LNCAP (cell line): ENCODE measurements at regions not wholly inside any gene's neighbourhood (a gene's known extent, or its start where the extent isn't known, plus 50 kb on each side); places are given as distances from the start of the nearest gene placed in this dataset.

Experiments used
- TF ChIP-seq, protein P1 (sequence below): fragments of 450-650 bp; IDR thresholded peaks from 2 replicates; pipeline ENCODE4 v1.5.1; 2017; ENCODE audit warnings: mild to moderate bottlenecking

DNA sequence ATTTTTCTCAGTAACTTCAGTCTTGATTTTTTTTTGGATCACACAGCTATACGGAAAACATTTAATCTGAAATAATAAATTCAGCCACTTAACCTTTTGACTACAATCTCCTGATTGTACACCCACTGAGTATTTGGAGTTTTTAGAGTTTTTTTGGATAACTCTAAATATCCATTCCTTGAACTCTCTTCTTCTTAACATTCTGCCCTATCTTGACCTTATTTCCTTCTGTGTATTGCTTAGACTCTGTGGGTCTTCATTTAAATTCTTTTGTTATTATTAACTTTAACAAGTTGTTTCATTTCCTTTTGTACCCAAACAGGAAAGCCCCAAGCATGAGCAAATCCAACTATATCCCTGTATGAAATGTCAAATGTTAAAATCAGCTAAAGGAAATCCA is 170.2 kb upstream of the PTCHD4 start:
- TF ChIP-seq, protein P1, sequence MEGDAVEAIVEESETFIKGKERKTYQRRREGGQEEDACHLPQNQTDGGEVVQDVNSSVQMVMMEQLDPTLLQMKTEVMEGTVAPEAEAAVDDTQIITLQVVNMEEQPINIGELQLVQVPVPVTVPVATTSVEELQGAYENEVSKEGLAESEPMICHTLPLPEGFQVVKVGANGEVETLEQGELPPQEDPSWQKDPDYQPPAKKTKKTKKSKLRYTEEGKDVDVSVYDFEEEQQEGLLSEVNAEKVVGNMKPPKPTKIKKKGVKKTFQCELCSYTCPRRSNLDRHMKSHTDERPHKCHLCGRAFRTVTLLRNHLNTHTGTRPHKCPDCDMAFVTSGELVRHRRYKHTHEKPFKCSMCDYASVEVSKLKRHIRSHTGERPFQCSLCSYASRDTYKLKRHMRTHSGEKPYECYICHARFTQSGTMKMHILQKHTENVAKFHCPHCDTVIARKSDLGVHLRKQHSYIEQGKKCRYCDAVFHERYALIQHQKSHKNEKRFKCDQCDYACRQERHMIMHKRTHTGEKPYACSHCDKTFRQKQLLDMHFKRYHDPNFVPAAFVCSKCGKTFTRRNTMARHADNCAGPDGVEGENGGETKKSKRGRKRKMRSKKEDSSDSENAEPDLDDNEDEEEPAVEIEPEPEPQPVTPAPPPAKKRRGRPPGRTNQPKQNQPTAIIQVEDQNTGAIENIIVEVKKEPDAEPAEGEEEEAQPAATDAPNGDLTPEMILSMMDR: no peak

DNA sequence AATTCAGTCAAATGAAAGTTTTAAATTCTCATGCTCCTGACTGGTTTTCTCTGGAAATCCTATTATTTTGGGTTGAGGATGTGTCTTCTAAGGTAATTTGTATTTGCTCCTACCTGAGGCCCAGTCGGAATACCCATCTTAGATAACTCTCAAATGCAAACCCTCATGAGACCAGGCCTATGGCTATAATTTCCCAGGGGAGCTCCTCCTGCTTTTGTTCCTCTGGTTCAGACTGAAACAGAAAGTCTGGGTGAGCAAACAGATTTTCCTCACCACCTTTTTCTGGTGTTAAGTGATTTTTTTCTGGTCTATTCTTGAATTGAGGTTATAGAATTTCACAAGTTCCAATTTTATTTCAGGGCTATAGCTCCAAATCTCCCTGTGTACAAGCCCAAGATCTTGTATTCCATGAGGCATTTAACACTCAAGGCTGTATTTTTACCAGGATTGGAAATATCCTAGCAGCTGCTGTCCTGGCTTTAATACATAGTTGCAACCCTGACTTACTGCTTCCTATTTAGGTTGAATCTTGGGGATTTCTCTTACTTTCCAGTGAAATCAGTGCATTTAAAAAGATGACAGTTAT is 169.1 kb upstream of the PTCHD4 start:
- TF ChIP-seq, protein P1: no peak

DNA sequence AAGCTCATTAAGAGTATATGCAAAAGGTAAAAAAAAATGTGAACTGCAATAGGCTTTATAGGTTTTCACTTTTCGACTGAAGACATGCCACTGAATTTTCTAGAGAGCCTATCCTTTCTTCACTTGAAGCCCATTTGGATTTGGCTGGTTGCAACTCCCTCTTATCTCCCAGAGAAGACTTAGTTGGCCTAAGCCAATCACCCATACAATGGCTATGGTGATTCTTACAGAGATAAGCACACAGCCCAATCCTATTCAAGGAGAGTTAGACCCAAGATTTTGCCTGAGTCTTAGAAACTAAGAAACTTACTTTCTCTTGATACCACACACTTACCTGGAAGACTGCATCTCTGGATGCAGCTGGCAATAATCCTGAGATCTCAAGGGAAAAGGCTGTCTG is 167.3 kb upstream of the PTCHD4 start:
- TF ChIP-seq, protein P1: no peak

DNA sequence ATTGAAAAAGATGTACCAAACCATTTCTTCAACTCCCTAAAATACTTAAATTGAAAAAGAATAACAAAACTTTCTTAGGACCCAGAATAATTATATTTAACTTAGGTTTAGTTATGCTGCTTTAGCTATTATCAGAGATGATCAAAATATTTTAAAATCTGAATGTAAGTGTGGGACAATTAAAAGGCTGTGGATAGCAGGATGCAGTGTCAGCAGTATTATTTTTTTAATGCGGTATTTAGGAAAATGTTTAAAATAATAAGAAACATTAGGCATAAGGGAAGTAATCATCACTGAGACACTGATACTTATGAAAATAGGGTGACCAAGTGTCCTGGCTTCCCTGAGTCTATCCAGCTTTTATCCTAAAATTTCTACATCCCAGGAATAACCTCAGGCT is 161.5 kb upstream of the PTCHD4 start:
- TF ChIP-seq, protein P1: no peak

DNA sequence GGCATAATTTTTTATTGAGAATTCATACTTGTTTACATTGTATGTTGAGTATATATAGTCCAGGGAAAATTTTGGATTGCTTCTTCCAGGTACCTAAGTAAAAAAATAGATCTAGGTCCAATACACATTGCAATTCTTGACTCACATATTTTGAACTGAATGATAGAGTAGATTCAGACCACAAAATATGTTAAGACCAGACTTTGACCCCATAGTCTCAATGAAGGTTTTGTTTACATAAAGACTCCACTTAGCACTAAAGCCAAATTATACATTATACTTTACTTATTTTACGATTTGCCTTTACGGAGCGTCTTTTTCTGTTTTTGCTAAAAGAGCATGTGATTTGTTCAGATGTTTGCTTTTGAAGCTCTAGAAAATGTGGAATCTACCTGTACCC is 144.1 kb upstream of the PTCHD4 start:
- TF ChIP-seq, protein P1: no peak

DNA sequence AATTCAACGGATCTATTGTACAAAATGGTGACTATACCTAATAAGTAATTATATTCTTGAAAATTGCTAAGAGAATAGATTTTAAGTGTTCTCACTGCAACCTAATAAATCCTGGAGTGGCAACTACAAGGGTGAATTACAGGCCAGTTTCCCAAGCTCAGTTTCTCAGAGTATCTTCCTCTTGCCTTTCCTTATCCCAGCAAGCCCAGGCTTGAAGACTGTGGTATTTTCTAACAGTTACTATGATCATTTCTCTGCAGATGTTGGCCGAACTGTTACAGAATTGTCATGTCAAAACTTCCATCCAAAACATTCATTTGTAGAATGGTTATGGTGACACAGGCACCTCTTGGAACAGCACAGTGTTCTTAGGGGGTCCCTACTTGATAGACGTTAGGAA is 138.1 kb upstream of the PTCHD4 start:
- TF ChIP-seq, protein P1: no peak

DNA sequence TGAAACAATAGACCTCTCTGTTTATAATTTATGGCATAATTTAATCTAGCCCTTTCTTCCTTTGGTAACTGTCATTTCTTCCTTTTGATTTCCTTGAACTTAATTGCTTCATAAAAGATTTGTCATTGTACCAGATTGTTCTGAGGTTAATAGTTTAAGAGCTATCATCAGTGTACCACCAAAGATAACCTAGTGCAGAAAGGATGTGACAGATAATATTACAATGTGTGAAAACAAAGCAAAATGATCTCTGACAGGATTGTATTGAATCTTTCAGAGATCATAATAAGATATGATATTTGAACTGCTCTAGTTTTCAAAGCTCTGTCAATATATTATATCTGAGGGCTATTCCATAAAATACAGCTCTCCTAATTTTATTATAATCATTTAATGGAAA is 132.1 kb upstream of the PTCHD4 start:
- TF ChIP-seq, protein P1: no peak

DNA sequence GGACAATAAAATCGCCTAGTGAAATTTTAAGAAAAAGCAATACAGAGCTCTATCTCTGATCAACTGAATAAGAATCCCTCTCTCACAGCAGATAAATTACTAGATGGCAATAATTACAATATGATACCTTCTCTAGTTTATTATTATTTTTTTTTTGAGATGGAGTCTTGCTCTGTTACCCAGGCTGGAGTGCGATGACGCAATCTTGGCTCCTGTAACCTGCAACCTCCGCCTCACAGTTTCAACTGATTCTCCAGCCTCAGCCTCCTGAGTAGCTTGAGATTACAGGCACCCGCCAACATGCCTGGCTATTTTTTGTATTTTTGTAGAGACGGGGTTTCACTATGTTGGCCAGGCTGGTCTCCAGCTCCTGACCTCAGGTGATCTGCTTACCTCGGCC is 129.3 kb upstream of the PTCHD4 start:
- TF ChIP-seq, protein P1: no peak
